HG03135 (cell line): ENCODE measurements at regions not wholly inside any gene's neighbourhood (a gene's known extent, or its start where the extent isn't known, plus 50 kb on each side); places are given as distances from the start of the nearest gene placed in this dataset.
A peak's percentile ranks its signal among the peaks of the same experiment; 100 is the strongest.

Experiments
- ATAC-seq: cut with Tn5 transposase; IDR thresholded peaks from one replicate; pipeline ENCODE4 v1.9.1; 2021; ENCODE audit warnings: mild to moderate bottlenecking, moderate library complexity; ENCODE audit not compliant: unreplicated experiment

DNA sequence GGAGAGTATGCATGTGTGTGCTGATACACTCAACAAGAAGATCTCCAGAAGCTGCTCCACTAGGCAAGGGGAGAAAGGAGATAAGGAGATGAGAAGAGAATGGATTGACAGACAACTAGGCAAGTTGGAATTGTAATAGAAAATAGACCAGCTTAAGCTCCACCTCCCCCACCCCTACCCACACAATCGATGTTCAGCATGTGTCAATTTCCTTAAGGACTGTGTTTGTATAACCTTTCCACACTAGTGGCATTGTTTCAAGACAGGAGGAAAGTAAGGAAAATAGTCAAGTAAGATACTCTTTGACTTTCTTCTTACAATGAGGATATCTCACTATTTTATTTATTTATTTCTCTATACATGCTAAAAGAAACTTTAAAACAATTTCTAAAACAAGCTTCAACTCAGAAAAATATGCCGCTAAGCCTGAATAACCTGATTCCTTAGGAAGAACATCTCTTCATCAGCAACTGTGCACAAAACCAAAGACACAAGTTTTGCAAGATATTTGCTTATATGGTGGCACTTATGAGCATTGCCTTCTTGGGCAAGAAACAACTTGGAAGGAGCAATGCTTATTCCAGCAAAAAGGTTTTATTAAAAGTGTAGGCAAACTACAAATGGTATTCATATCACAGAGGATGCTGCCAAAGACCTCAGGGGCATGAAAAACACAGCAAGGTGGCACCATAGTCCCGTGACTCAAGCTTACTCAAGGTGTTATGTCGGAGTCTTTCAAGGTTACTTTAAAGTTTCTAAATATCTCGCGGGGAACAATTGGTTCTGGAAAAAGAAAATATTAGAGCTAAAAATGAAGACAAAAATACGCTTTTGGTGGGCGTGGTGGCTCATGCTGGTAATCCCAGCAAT, 249.1 kb downstream of the COL12A1 start:
- no peak for ATAC-seq

- ATAC-seq: no peak
Observed at GRCh38 chr6:74953708-74954107, 252.1 kb downstream of the COL12A1 start.

DNA sequence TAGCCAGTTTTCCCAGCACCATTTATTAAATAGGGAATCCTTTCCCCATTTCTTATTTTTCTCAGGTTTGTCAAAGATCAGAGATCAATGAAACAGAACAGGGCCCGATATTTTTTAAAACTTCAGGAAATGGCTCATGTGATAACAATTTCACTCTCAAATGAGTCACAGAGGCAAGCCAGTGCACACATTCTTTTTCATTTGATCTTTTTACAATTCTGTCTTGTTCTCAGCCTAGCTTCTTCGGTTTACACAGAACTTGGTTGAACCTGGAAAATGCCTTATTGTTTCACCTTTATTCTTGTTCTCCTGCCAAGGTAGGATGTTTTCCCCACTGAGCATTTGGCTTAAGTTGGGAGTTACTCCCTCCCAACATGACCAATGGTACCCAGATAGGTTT, 258.9 kb downstream of the COL12A1 start:
- no peak for ATAC-seq

DNA sequence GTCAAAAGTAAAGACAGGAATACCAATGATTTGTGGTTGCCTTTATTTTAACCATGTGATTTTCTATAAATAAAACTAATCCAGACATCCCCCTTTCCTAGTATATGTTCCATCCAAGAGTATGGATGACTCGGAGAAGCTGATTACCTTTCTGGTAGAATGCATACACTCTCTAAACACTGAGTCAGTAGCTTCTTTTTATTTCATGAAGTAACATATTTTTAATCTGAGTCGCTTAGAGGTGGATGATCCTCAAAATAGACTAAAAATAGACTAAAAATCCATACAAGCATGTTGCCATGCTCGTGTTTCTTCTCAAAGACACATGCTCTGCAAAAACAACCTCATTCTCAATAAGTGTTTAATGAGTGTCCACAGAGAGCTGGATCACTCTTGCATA, 263.7 kb downstream of the COL12A1 start:
- no peak for ATAC-seq

- no peak for ATAC-seq
Observed at GRCh38 chr6:74941424-74941823, 264.4 kb downstream of the COL12A1 start.

DNA sequence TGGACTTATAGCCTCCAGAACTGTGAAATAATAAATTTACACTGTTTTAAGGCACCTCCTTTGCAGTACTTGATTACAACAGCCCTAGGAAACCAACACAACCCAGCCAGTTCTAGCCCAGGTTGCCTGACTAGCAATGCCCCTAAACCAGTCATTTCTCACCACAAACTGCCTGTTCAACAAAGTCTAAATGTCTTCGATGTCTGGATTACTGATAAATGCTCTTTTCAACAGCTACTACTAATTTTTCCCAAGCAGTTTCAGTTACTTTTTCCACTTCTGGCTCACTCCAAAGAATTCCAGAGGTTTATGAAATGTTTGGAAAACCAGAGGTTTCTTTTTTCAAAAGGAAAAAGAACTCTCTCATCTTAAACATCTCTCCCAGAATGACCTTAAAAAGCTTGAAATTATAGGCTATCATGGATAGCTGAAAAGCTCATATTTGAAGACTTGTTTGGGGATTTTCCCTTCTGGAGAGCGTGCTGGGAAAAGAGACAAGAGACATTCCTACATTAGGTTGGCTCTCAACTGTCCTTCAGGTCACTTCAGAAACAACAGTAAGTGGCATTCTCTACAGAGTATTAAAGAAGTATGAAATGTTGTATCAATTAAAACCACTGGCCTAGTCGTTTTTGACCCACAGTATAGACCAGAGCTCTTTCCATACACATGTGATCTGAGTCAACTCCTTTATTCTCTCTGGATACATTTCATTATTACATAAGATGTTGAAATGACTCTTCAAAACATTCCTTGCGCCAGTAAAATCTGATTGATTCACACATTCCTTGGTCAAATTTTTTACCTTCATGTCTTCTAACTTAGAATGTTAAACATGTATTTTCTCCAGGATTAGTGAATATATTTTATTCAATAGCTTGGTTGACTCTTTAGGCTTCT, 265.9 kb downstream of the COL12A1 start:
- no peak for ATAC-seq

GRCh38 chr6:74939151-74939708, 266.6 kb downstream of the COL12A1 start:
- ATAC-seq: no peak

- no peak for ATAC-seq
Observed at GRCh38 chr6:74937936-74938335, 267.9 kb downstream of the COL12A1 start.

DNA sequence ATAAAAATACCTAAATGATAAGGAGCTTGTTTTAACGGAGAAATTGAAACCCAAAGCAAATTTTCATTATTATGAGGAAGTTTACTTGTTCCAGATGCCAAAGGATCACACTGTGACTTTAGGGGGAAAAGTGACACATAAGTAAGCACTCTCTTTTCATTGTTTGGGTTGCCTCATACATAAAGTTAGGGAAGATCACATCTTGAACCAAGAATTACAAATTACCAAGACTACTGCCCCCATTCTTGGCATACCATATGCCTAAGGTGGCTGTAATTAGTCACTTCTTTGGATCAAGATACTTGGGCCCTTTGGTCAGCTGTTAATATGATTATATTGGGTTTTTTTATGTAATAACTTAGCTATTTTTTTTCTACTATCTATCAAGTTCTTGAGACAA, 269.0 kb downstream of the COL12A1 start:
- no peak for ATAC-seq

- no peak for ATAC-seq
Observed at GRCh38 chr6:74932232-74932888, 273.5 kb downstream of the COL12A1 start.

- ATAC-seq: no peak
Observed at GRCh38 chr6:74931558-74931957, 274.3 kb downstream of the COL12A1 start.

GRCh38 chr6:74928203-74928602, 277.6 kb downstream of the COL12A1 start:
- no peak for ATAC-seq

DNA sequence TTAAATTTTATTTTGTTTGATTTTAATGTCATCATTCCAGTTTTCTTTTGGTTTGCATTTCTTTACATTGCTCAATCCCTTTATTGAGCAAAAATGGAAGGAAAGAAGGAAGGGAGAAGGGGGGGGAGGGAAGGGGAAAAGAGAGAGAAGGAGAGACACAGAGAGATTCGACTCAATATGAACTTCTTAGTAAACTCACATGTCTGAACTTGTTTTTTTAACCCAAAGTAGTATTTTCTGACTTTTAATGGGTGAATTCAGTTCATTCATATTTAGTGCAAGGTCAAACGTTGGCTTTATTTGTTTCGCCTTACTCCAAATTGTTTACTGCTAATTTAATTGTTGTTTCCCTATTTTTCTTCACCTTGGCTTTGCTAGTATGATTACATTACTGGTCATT, 278.6 kb downstream of the COL12A1 start:
- no peak for ATAC-seq

DNA sequence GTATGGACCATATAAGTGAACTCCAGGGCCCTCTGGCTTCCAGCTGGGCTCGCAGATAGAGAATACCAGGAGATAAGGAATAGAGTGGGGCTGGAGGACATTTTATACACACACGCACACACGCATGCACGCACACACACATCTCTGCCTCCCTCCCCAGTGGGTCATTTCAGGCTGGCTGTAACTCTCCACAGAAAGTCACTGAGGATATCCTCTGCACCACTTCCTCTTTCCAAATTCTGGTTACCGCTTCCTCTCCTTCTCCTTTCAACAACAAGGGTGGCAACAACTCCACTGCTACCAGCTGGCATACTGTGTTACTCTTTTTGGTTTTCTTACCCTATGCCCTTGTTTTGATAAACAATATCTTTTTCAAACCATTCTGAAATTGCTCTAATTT, 280.2 kb downstream of the COL12A1 start:
- peak; percentile 84 for ATAC-seq

DNA sequence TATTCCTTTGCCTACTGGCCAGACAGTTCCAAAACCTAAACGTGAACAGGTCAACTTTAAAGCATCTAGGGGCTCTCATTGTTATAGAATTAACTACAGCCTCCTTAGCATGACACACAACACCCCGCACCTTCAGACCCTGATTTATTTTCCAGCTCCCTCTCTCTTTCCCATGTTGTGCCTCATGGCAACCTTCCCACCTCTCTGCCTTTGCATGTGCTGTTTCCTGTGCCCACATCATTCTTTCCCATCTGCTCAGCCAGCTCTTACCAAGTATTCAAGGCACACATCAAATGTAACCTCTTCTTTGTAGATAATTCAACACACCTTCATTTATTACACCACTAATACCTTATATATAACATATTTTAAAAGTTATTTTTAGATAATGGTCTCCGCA, 291.0 kb downstream of the COL12A1 start:
- no peak for ATAC-seq

- ATAC-seq: no peak
Observed at GRCh38 chr6:74912234-74912633, 293.6 kb downstream of the COL12A1 start.

DNA sequence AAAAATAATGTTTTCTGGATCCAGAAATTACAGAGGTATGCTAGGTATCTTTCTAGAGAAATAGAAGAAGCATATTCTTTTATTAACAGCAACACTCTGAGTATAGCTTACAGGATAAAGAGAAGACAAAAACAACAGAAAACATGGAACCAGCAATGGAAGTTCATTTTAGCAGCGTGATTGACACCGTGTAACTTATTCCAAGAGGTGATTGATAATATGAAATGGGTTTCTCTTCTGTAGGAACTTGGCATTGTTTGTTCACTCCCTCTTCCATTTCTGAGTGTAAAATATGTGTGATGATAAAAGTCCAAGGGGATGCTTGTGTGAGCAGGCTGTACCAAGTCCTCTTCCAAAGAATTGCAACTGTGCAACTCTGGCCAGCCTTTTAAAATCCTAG, 303.0 kb downstream of the COL12A1 start:
- no peak for ATAC-seq

DNA sequence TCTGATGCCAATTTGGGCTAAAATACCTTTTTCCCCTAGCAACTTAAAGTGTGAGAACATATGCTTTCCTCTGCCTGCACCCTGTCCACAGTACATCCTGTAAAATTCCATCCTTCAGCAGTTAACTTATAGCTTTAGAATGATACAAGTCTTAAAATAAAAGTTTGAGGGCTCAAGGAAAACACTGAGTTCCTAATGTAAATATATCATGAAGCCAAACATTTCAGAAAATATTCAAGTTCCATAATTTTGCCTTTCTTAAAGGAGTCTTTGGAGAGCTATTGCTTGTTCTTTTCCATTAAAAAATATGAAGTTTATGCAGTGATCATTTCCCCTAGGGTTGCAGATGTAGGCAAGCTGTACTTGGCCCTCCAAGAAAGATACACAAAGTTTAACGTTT, 303.8 kb downstream of the COL12A1 start:
- no peak for ATAC-seq

GRCh38 chr6:74901576-74901975, 304.3 kb downstream of the COL12A1 start:
- no peak for ATAC-seq

DNA sequence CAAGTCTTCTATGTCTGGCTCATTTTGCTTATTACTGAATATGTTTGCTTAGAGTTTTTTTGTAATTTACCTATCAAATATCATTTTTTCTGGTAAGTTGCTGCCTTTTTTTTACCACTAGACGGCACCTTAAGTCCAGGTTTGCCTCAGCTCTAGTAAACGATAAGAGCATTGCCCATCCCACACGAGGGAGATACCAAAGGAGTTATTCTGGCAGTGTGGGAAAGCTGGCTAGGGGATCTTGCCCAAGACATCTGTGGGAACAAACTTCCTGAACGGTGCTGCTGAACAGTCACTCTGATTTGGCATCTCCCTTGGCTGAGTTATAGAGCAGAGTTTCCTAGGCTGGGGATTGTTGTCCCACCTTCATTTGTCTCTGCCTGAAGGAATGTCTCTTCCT, 306.4 kb downstream of the COL12A1 start:
- ATAC-seq: no peak

DNA sequence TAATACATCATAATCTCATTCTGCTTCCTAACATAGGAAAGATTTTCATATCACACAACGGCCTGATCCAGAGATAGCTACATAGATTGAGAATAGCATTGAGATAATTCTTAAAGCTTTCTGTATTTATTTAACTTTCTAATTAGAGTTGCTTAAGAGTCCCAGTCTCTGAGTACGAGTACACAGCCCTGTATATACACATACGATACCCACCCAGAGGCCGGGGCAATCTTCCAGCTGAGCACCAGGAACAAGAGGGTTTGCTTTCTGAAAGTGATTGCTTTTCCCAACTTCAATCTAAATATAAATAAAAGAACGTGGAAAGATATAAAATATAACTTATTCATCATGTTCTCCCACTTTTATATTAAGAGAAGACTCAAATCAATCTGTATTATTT, 313.8 kb downstream of the COL12A1 start:
- ATAC-seq: no peak
